ENCODE measurements at regions not wholly inside any gene's neighbourhood (a gene's known extent, or its start where the extent isn't known, plus 50 kb on each side); places are given as distances from the start of the nearest gene placed in this dataset.

- no peak overlapping the region for H3K4me3 ChIP-seq
- H3K27me3 ChIP-seq, result no peaks in the 10 kb centered on the region
- H3K4me1 ChIP-seq, result peaks cover 0 to 5% (median 0%) of the 10 kb centered on the region in 4 donors
- no peaks in the 10 kb centered on the region for H3K9me3 ChIP-seq
- TF ChIP-seq POLR2AphosphoS5 (IDR thresholded peaks at IDR 0.05) (no peak), CTCF (IDR thresholded peaks at IDR 0.05) (no peak), EP300 (IDR thresholded peaks at IDR 0.05) (no peak), POLR2A (IDR thresholded peaks at IDR 0.05; ENCODE audit: low read depth) (no peak)
- DNase-seq (ENCODE audit: extremely low spot score), result no peak
- 81% methylated on average over 3 of the region's 3 CpGs for WGBS
- H3K36me3 ChIP-seq, result no peaks in the 10 kb centered on the region
- no peak overlapping the region for H3K27ac ChIP-seq (replicated peaks in 1 of 4)
- intact Hi-C loops (cut with DNase I), result no loop called here
These were observed 1148.7 kb upstream of the TMEM132C start for GRCh38 chr12:127118251-127118650.

GRCh38 chr12:127119600-127120140 lies 1147.3 kb upstream of the TMEM132C start:
- Histone ChIP-seq H3K27me3 (no peaks in the 10 kb centered on the region), H3K4me3 (no peak overlapping the region), H3K9me3 (no peaks in the 10 kb centered on the region), H3K36me3 (no peaks in the 10 kb centered on the region), H3K27ac (replicated peaks in 1 of 4) (no peak overlapping the region), H3K4me1 (peaks cover 0 to 5% (median 0%) of the 10 kb centered on the region in 4 donors)
- no peak for DNase-seq (ENCODE audit: extremely low spot score)
- intact Hi-C loops (cut with DNase I), result no loop called here
- TF ChIP-seq POLR2A (IDR thresholded peaks at IDR 0.05; ENCODE audit: low read depth) (no peak), CTCF (IDR thresholded peaks at IDR 0.05) (no peak), POLR2AphosphoS5 (IDR thresholded peaks at IDR 0.05) (no peak), EP300 (IDR thresholded peaks at IDR 0.05) (no peak)
- WGBS, result 90% methylated on average over 2 of the region's 2 CpGs

- TF ChIP-seq POLR2AphosphoS5 (IDR thresholded peaks at IDR 0.05), result no peak
- no peak for TF ChIP-seq CTCF (IDR thresholded peaks at IDR 0.05)
- TF ChIP-seq POLR2A (IDR thresholded peaks at IDR 0.05; ENCODE audit: low read depth), result no peak
- no peak for TF ChIP-seq EP300 (IDR thresholded peaks at IDR 0.05)
- H3K9me3 ChIP-seq, result no peaks in the 10 kb centered on the region
- no peak overlapping the region for H3K4me3 ChIP-seq
- no peak overlapping the region for H3K27ac ChIP-seq (replicated peaks in 1 of 4)
- no peaks in the 10 kb centered on the region for H3K36me3 ChIP-seq
- no peaks in the 10 kb centered on the region for H3K27me3 ChIP-seq
- WGBS, result 87% methylated on average over 3 of the region's 3 CpGs
- H3K4me1 ChIP-seq, result peaks cover 0 to 5% (median 0%) of the 10 kb centered on the region in 4 donors
- DNase-seq (ENCODE audit: extremely low spot score), result no peak
- intact Hi-C loops (cut with DNase I), result no loop called here
These were observed 1146.1 kb upstream of the TMEM132C start for GRCh38 chr12:127120851-127121250.

- DNase-seq (ENCODE audit: extremely low spot score), result no peak
- no peaks in the 10 kb centered on the region for H3K9me3 ChIP-seq
- no peak for TF ChIP-seq POLR2AphosphoS5 (IDR thresholded peaks at IDR 0.05)
- no peak for TF ChIP-seq POLR2A (IDR thresholded peaks at IDR 0.05; ENCODE audit: low read depth)
- no peak for TF ChIP-seq EP300 (IDR thresholded peaks at IDR 0.05)
- TF ChIP-seq CTCF (IDR thresholded peaks at IDR 0.05), result no peak
- 71% methylated on average over 4 of the region's 4 CpGs for WGBS
- intact Hi-C loops (cut with DNase I), result no loop called here
- H3K27ac ChIP-seq (replicated peaks in 1 of 4), result no peak overlapping the region
- H3K4me1 ChIP-seq, result peaks cover 0 to 5% (median 0%) of the 10 kb centered on the region in 4 donors
- H3K27me3 ChIP-seq, result peaks cover 0 to 6% (median 0%) of the 10 kb centered on the region in 4 donors
- no peaks in the 10 kb centered on the region for H3K36me3 ChIP-seq
- no peak overlapping the region for H3K4me3 ChIP-seq
These were observed 1145.4 kb upstream of the TMEM132C start for GRCh38 chr12:127121494-127122084.
